A673 (cell line): ENCODE measurements at regions not wholly inside any gene's neighbourhood (a gene's known extent, or its start where the extent isn't known, plus 50 kb on each side); places are given as distances from the start of the nearest gene placed in this dataset.

Experiments used
- CTCF ChIP-seq: fragments of 300-800, 200-600 bp; sonication (generic); conservative IDR thresholded peaks from 2 replicates; pipeline ENCODE4 v1.5.1; 2017; ENCODE audit warnings: low read depth, mild to moderate bottlenecking, antibody characterized with exemption, low read length, moderate library complexity, mixed read lengths
- EZH2 ChIP-seq: fragments of 200-600 bp; sonication (generic); IDR thresholded peaks from 2 replicates; pipeline ENCODE4 v1.6.1; 2017; ENCODE audit warnings: borderline replicate concordance, low read depth, mild to moderate bottlenecking, mixed read lengths, antibody characterized with exemption, low read length; ENCODE audit not compliant: poor library complexity, severe bottlenecking

- TF ChIP-seq CTCF, result no peak
- TF ChIP-seq EZH2, result no peak
These were observed 281.8 kb upstream of the ANO5 start for GRCh38 chr11:21911061-21911460.
